PC-3 (cell line): ENCODE measurements at regions not wholly inside any gene's neighbourhood (a gene's known extent, or its start where the extent isn't known, plus 50 kb on each side); places are given as distances from the start of the nearest gene placed in this dataset.

ENCODE experiments used
- ATAC-seq: fragments of 200-7000 bp; cut with Tn5 transposase; 2 replicates; pipeline ENCODE4 v1.9.1; 2020; ENCODE audit warnings: mild to moderate bottlenecking, moderate library complexity
- BruUV-seq: library from RNA; stranded (reverse); fragments of 400-500 nt; replicated peaks from 2 replicates; lab custom pipeline; 2021; lab: Mats Ljungman, UMichigan
- CTCF ChIA-PET: fragments of 300-600 bp; sonication (Branson Sonifier 250); formaldehyde crosslinking; loops from one replicate; lab custom pipeline; 2022; ENCODE audit warnings: antibody characterized with exemption; lab: Charles Lee
- POLR2A ChIA-PET: fragments of 300-600 bp; sonication (Branson Sonifier 250); formaldehyde crosslinking; loops from one replicate; lab custom pipeline; 2022; ENCODE audit warnings: antibody characterized with exemption; ENCODE audit not compliant: unreplicated experiment; lab: Charles Lee
- DNase-seq: peaks from one replicate; pipeline ENCODE4 v3.0.0-alpha.2; 2015
- H2AFZ ChIP-seq: fragments of 300-600 bp; sonication (generic); 2 replicates; pipeline ENCODE4 v1.6.0; 2016; ENCODE audit warnings: antibody characterized with exemption, low read length
- H3F3A ChIP-seq: fragments of 300-600 bp; sonication (generic); one replicate; pipeline ENCODE4 v1.6.0; 2017; ENCODE audit warnings: antibody characterized with exemption, low read length, control low read depth, mild to moderate bottlenecking; ENCODE audit not compliant: unreplicated experiment
- H3K27ac ChIP-seq: fragments of 300-600 bp; sonication (generic); 2 replicates; pipeline ENCODE4 v1.5.1; 2016; ENCODE audit warnings: mild to moderate bottlenecking, low read length
- H3K27me3 ChIP-seq: fragments of 300-600 bp; sonication (generic); 2 replicates; pipeline ENCODE4 v1.6.1; 2016; ENCODE audit warnings: low read length, mixed read lengths
- H3K36me3 ChIP-seq: fragments of 300-600 bp; sonication (generic); 2 replicates; pipeline ENCODE4 v1.6.1; 2016; ENCODE audit warnings: low read depth, mixed run types, low read length, mixed read lengths
- H3K4me1 ChIP-seq: fragments of 300-600 bp; sonication (generic); 2 replicates; pipeline ENCODE4 v1.5.1; 2016; ENCODE audit warnings: low read length; ENCODE audit not compliant: insufficient read depth
- H3K4me2 ChIP-seq: fragments of 300-600 bp; sonication (generic); 2 replicates; pipeline ENCODE4 v1.6.0; 2016; ENCODE audit warnings: low read length
- H3K4me3 ChIP-seq: fragments of 300-600 bp; sonication (generic); 2 replicates; pipeline ENCODE4 v1.5.1; 2016; ENCODE audit warnings: mild to moderate bottlenecking, low read length, mixed read lengths
- H3K79me2 ChIP-seq: fragments of 300-600 bp; sonication (generic); 2 replicates; pipeline ENCODE4 v1.6.1; 2017; ENCODE audit warnings: low read length, mixed read lengths
- H3K9ac ChIP-seq: fragments of 300-600 bp; sonication (generic); 2 replicates; pipeline ENCODE4 v1.6.0; 2016; ENCODE audit warnings: mild to moderate bottlenecking, low read length
- H3K9me2 ChIP-seq: fragments of 300-600 bp; sonication (generic); replicated peaks from 2 replicates; pipeline ENCODE4 v1.6.1; 2016; ENCODE audit warnings: mixed run types, low read length, mixed read lengths
- H3K9me3 ChIP-seq: fragments of 300-600 bp; sonication (generic); 2 replicates; pipeline ENCODE4 v1.6.1; 2016; ENCODE audit warnings: low read length, mixed read lengths
- H4K20me1 ChIP-seq: fragments of 300-600 bp; sonication (generic); 2 replicates; pipeline ENCODE4 v1.6.1; 2016; ENCODE audit warnings: low read length, mixed read lengths
- CTCF ChIP-seq: fragments of 300-600 bp; sonication (generic); conservative IDR thresholded peaks from 2 replicates; pipeline ENCODE4 v1.5.1; 2017; ENCODE audit warnings: antibody characterized with exemption, low read depth, mild to moderate bottlenecking, low read length
- EZH2 ChIP-seq: fragments of 300-600 bp; sonication (generic); IDR thresholded peaks from one replicate; pipeline ENCODE4 v1.6.1; 2017; ENCODE audit warnings: antibody characterized with exemption, mild to moderate bottlenecking, low read length; ENCODE audit not compliant: unreplicated experiment
- EZH2phosphoT487 ChIP-seq: fragments of 300-600 bp; sonication (generic); IDR thresholded peaks from 2 replicates; pipeline ENCODE4 v1.6.1; 2018; ENCODE audit warnings: mild to moderate bottlenecking, antibody characterized with exemption, low read length, borderline replicate concordance
- intact Hi-C: fragments of 100-400 bp; cut with micrococcal nuclease; formaldehyde crosslinking; loops from 2 replicates; pipeline ENCODE4 v1.9.0; 2023

DNA sequence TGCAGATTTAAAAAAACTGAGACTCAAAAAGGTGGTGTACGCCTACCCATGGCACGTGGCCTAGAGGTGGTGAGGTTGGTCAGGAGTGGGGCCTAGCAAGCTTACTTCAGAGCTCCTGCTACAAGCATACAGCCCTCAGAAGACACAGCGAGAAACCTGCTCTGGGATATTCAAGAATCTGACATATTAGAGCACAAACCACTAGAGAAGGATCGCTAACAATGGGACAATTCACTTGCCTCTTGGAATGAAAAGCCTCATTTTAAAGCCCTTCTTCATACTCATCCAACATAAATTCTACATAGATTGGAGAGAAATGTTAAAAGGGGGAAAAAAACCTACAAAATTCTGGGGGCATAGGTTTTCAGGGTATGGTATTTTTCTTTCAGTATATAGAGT lies 118.0 kb upstream of the ARHGEF3 start:
- no peak for ATAC-seq
- no peak overlapping the region for H3K27ac ChIP-seq
- no TSS peak for BruUV-seq
- TF ChIP-seq EZH2 (no peak), CTCF (no peak), EZH2phosphoT487 (no peak)
- intact Hi-C loops, result loop anchor here (5.0 kb wide), 2 partner anchors 62 to 107 kb away; no protein-coding TSS in a partner anchor
- no peak overlapping the region for H2AFZ ChIP-seq
- H3K9me2 ChIP-seq, result no peaks in the 10 kb centered on the region
- H3K79me2 ChIP-seq, result no peaks in the 10 kb centered on the region
- no peaks in the 10 kb centered on the region for H3F3A ChIP-seq
- H3K4me1 ChIP-seq, result peaks cover 12% of the 10 kb centered on the region
- H3K9ac ChIP-seq, result no peak overlapping the region
- DNase-seq, result no peak
- H4K20me1 ChIP-seq, result no peaks in the 10 kb centered on the region
- no peaks in the 10 kb centered on the region for H3K9me3 ChIP-seq
- no peaks in the 10 kb centered on the region for H3K27me3 ChIP-seq
- POLR2A ChIA-PET, result no interaction called here
- H3K4me2 ChIP-seq, result no peak overlapping the region
- CTCF ChIA-PET, result no interaction called here
- no peak overlapping the region for H3K4me3 ChIP-seq
- H3K36me3 ChIP-seq, result no peaks in the 10 kb centered on the region

GRCh38 chr3:56919137-56919796 lies 117.5 kb upstream of the ARHGEF3 start:
- no peak for ATAC-seq
- H3K79me2 ChIP-seq, result no peaks in the 10 kb centered on the region

More at GRCh38 chr3:56919137-56919796, 117.5 kb upstream of the ARHGEF3 start:
- peaks cover 11% of the 10 kb centered on the region for H3K4me1 ChIP-seq
- no TSS peak for BruUV-seq
- H3K36me3 ChIP-seq, result no peaks in the 10 kb centered on the region
- H3F3A ChIP-seq, result no peaks in the 10 kb centered on the region
- H3K9ac ChIP-seq, result no peak overlapping the region
- H4K20me1 ChIP-seq, result no peaks in the 10 kb centered on the region
- POLR2A ChIA-PET, result no interaction called here
- no peak for DNase-seq
- H3K27me3 ChIP-seq, result no peaks in the 10 kb centered on the region
- TF ChIP-seq EZH2 (no peak), CTCF (peak; percentile 30; the same call in 1 of the 2 replicates), EZH2phosphoT487 (no peak)
- H3K27ac ChIP-seq, result no peak overlapping the region
- no peak overlapping the region for H3K4me3 ChIP-seq
- H3K9me3 ChIP-seq, result no peaks in the 10 kb centered on the region
- CTCF ChIA-PET, result no interaction called here
- H2AFZ ChIP-seq, result no peak overlapping the region
- intact Hi-C loops, result no loop called here
- no peak overlapping the region for H3K4me2 ChIP-seq
- H3K9me2 ChIP-seq, result no peaks in the 10 kb centered on the region
